HEK293 (cell line): ENCODE measurements at regions not wholly inside any gene's neighbourhood (a gene's known extent, or its start where the extent isn't known, plus 50 kb on each side); places are given as distances from the start of the nearest gene placed in this dataset.

Experiments used
- CTCF ChIA-PET: fragments of 350-600 bp; formaldehyde crosslinking; extraction: SDS; loops from one replicate; lab custom pipeline; 2021; ENCODE audit warnings: antibody characterized with exemption; lab: Yijun Ruan, JAX
- POLR2A ChIA-PET: fragments of 300-600 bp; formaldehyde crosslinking; extraction: SDS; loops from one replicate; lab custom pipeline; 2020; ENCODE audit warnings: antibody characterized with exemption, inconsistent platforms; lab: Yijun Ruan, JAX
- H3K27ac ChIP-seq: fragments of 200-500 bp; sonication (Bioruptor generic); 2 replicates; pipeline ENCODE4 v1.5.1; 2014; ENCODE audit warnings: low read depth, low read length, control low read depth, inconsistent platforms; ENCODE audit errors: extremely low read depth
- H3K36me3 ChIP-seq, 2 experiments: fragments of 200-500 bp in 1 of 2; sonication (Bioruptor generic) in 1 of 2; 1 replicate in 1 of 2; 2 replicates in 1 of 2; pipeline ENCODE4 v1.5.1; 2014 to 2017; ENCODE audit warnings: inconsistent platforms in 2 of 2, low read length in 2 of 2; ENCODE audit not compliant: control insufficient read depth in 2 of 2, insufficient read depth in 1 of 2
- H3K4me1 ChIP-seq: fragments of 200-500 bp; sonication (Bioruptor generic); 2 replicates; pipeline ENCODE4 v1.5.1; 2014; ENCODE audit warnings: mild to moderate bottlenecking, low read length, inconsistent platforms; ENCODE audit not compliant: control insufficient read depth, insufficient read depth
- H3K4me3 ChIP-seq: 2 replicates; pipeline ENCODE4 v1.5.1; 2011; ENCODE audit warnings: low read depth, mild to moderate bottlenecking, control low read depth, low read length, moderate library complexity
- H3K9me3 ChIP-seq: fragments of 200-500 bp; sonication (Bioruptor generic); 2 replicates; pipeline ENCODE4 v1.5.1; 2014; ENCODE audit warnings: low read depth, low read length, inconsistent platforms; ENCODE audit not compliant: control insufficient read depth, insufficient read depth
- FEZF1 ChIP-seq: fragments of 450-650 bp; formaldehyde crosslinking; IDR thresholded peaks from 2 replicates; pipeline ENCODE4 v1.5.1; 2016; ENCODE audit warnings: missing biosample characterization, missing genetic modification characterization
- RBAK ChIP-seq: fragments of 450-650 bp; formaldehyde crosslinking; IDR thresholded peaks from 2 replicates; pipeline ENCODE4 v1.5.1; 2016; ENCODE audit warnings: missing biosample characterization, missing genetic modification characterization
- SCRT1 ChIP-seq: fragments of 450-650 bp; formaldehyde crosslinking; IDR thresholded peaks from 2 replicates; pipeline ENCODE4 v1.5.1; 2016; ENCODE audit warnings: missing biosample characterization, missing genetic modification characterization, borderline replicate concordance
- ZBTB20 ChIP-seq: fragments of 450-650 bp; formaldehyde crosslinking; IDR thresholded peaks from 2 replicates; pipeline ENCODE4 v1.5.1; 2016; ENCODE audit warnings: missing biosample characterization, missing genetic modification characterization
- ZBTB21 ChIP-seq: fragments of 450-650 bp; formaldehyde crosslinking; IDR thresholded peaks from 2 replicates; pipeline ENCODE4 v1.5.1; 2017; ENCODE audit warnings: missing biosample characterization, missing genetic modification characterization
- ZIC2 ChIP-seq: fragments of 450-650 bp; formaldehyde crosslinking; IDR thresholded peaks from 2 replicates; pipeline ENCODE4 v1.5.1; 2016; ENCODE audit warnings: missing biosample characterization, missing genetic modification characterization
- ZNF211 ChIP-seq: fragments of 450-650 bp; formaldehyde crosslinking; IDR thresholded peaks from 2 replicates; pipeline ENCODE4 v1.5.1; 2016; ENCODE audit warnings: low read depth, missing biosample characterization, missing genetic modification characterization
- ZNF248 ChIP-seq: fragments of 450-650 bp; formaldehyde crosslinking; IDR thresholded peaks from 2 replicates; pipeline ENCODE4 v1.5.1; 2017; ENCODE audit warnings: missing biosample characterization, missing genetic modification characterization
- ZNF274 ChIP-seq, 2 experiments: fragments of 200-500 bp in 1 of 2; fragments of 450-650 bp in 1 of 2; sonication (Bioruptor generic) in 1 of 2; formaldehyde crosslinking in 1 of 2; IDR thresholded peaks; 2 replicates each; pipeline versions ENCODE4 v1.5.1 to v1.6.1; 2014 to 2016; ENCODE audit warnings: borderline replicate concordance in 1 of 2, inconsistent platforms in 1 of 2, low read length in 1 of 2, missing biosample characterization in 1 of 2, missing genetic modification characterization in 1 of 2
- ZNF324 ChIP-seq: fragments of 450-650 bp; formaldehyde crosslinking; IDR thresholded peaks from 2 replicates; pipeline ENCODE4 v1.5.1; 2016; ENCODE audit warnings: missing biosample characterization, missing genetic modification characterization
- ZNF362 ChIP-seq: fragments of 450-650 bp; formaldehyde crosslinking; IDR thresholded peaks from 2 replicates; pipeline ENCODE4 v1.5.1; 2016; ENCODE audit warnings: missing biosample characterization, missing genetic modification characterization
- ZNF433 ChIP-seq: fragments of 450-650 bp; formaldehyde crosslinking; IDR thresholded peaks from 2 replicates; pipeline ENCODE4 v1.5.1; 2016; ENCODE audit warnings: missing biosample characterization, missing genetic modification characterization, low read depth
- ZNF513 ChIP-seq: fragments of 450-650 bp; IDR thresholded peaks from 2 replicates; pipeline ENCODE4 v1.5.1; 2018; ENCODE audit warnings: missing biosample characterization, missing genetic modification characterization
- ZNF548 ChIP-seq: fragments of 450-650 bp; formaldehyde crosslinking; IDR thresholded peaks from 2 replicates; pipeline ENCODE4 v1.5.1; 2016; ENCODE audit warnings: missing biosample characterization, missing genetic modification characterization
- ZNF555 ChIP-seq: fragments of 450-650 bp; formaldehyde crosslinking; conservative IDR thresholded peaks from 2 replicates; pipeline ENCODE4 v1.5.1; 2017; ENCODE audit warnings: missing biosample characterization, mild to moderate bottlenecking, missing genetic modification characterization, inconsistent platforms
- ZNF561 ChIP-seq: fragments of 450-650 bp; IDR thresholded peaks from 2 replicates; pipeline ENCODE4 v1.5.1; 2018; ENCODE audit warnings: missing biosample characterization, missing genetic modification characterization, borderline replicate concordance
- ZNF571 ChIP-seq: fragments of 450-650 bp; formaldehyde crosslinking; IDR thresholded peaks from 2 replicates; pipeline ENCODE4 v1.5.0; 2017; ENCODE audit warnings: missing biosample characterization, missing genetic modification characterization
- ZNF747 ChIP-seq: fragments of 450-650 bp; formaldehyde crosslinking; IDR thresholded peaks from 2 replicates; pipeline ENCODE4 v1.5.1; 2016; ENCODE audit warnings: missing biosample characterization, missing genetic modification characterization
- TF ChIP-seq, protein P1 (sequence below): fragments of 450-650 bp; formaldehyde crosslinking; IDR thresholded peaks from 2 replicates; pipeline ENCODE4 v1.5.1; 2016; ENCODE audit warnings: missing biosample characterization, missing genetic modification characterization
- TF ChIP-seq, protein P2 (sequence below): fragments of 450-650 bp; formaldehyde crosslinking; IDR thresholded peaks from 2 replicates; pipeline ENCODE4 v1.5.0; 2017; ENCODE audit warnings: missing biosample characterization, missing genetic modification characterization, borderline replicate concordance
- TF ChIP-seq, protein P3 (sequence below): fragments of 450-650 bp; formaldehyde crosslinking; IDR thresholded peaks from 2 replicates; pipeline ENCODE4 v1.5.1; 2017; ENCODE audit warnings: missing biosample characterization, missing genetic modification characterization

GRCh38 chr7:46999866-47000265 is 582.0 kb downstream of the TNS3 start (continued):
- no peak for TF ChIP-seq ZNF324 (tag by site-specific recombination)

DNA sequence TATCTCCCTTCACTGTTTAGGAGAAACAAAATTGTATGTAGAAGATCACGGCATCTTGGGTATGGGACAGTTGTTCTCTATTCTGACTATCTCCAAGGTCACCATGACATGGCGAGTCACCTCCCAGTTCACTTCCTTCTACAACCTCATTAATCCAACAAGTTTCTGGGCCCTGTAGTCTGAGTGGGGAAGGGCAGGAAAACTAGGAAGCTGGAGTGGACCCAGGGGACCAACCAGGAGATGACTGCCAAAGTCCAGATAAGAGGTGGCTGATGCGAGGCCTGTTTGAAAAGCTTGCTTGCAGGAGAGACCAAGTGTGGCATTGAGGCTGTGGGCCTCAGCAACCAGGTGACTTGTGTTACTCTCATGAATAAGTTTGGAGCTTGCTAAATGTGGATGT is 584.9 kb downstream of the TNS3 start:
- H3K36me3 ChIP-seq, result no peaks in the 10 kb centered on the region
- no peaks in the 10 kb centered on the region for H3K9me3 ChIP-seq
- ChIA-PET POLR2A (no interaction called here), CTCF (interaction anchor here (0.5 kb wide), 1 partner anchor 20 kb away, joined by 3 read pairs; no protein-coding TSS in a partner anchor)
- H3K4me1 ChIP-seq, result no peaks in the 10 kb centered on the region
- no peak overlapping the region for H3K4me3 ChIP-seq
- TF ChIP-seq, protein P1, sequence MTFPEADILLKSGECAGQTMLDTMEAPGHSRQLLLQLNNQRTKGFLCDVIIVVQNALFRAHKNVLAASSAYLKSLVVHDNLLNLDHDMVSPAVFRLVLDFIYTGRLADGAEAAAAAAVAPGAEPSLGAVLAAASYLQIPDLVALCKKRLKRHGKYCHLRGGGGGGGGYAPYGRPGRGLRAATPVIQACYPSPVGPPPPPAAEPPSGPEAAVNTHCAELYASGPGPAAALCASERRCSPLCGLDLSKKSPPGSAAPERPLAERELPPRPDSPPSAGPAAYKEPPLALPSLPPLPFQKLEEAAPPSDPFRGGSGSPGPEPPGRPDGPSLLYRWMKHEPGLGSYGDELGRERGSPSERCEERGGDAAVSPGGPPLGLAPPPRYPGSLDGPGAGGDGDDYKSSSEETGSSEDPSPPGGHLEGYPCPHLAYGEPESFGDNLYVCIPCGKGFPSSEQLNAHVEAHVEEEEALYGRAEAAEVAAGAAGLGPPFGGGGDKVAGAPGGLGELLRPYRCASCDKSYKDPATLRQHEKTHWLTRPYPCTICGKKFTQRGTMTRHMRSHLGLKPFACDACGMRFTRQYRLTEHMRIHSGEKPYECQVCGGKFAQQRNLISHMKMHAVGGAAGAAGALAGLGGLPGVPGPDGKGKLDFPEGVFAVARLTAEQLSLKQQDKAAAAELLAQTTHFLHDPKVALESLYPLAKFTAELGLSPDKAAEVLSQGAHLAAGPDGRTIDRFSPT (tag by site-specific recombination), result no peak
- TF ChIP-seq ZBTB21 (tag by site-specific recombination) (no peak), ZNF433 (tag by site-specific recombination) (no peak)
- H3K27ac ChIP-seq, result no peak overlapping the region

GRCh38 chr7:46993396-46993795 is 588.5 kb downstream of the TNS3 start:
- Histone ChIP-seq H3K4me3 (no peak overlapping the region), H3K4me1 (no peaks in the 10 kb centered on the region), H3K9me3 (no peaks in the 10 kb centered on the region), H3K27ac (no peak overlapping the region), H3K36me3 (no peaks in the 10 kb centered on the region)
- ChIA-PET CTCF (interaction anchor here (1.6 kb wide), 1 partner anchor 1070 kb away, joined by 4 read pairs; no protein-coding TSS in a partner anchor), POLR2A (no interaction called here)
- no peak for TF ChIP-seq RBAK (tag by site-specific recombination)
- TF ChIP-seq FEZF1, result no peak
- TF ChIP-seq ZNF571 (tag by site-specific recombination), result no peak
- no peak for TF ChIP-seq ZIC2 (tag by site-specific recombination)
- TF ChIP-seq, protein P2, sequence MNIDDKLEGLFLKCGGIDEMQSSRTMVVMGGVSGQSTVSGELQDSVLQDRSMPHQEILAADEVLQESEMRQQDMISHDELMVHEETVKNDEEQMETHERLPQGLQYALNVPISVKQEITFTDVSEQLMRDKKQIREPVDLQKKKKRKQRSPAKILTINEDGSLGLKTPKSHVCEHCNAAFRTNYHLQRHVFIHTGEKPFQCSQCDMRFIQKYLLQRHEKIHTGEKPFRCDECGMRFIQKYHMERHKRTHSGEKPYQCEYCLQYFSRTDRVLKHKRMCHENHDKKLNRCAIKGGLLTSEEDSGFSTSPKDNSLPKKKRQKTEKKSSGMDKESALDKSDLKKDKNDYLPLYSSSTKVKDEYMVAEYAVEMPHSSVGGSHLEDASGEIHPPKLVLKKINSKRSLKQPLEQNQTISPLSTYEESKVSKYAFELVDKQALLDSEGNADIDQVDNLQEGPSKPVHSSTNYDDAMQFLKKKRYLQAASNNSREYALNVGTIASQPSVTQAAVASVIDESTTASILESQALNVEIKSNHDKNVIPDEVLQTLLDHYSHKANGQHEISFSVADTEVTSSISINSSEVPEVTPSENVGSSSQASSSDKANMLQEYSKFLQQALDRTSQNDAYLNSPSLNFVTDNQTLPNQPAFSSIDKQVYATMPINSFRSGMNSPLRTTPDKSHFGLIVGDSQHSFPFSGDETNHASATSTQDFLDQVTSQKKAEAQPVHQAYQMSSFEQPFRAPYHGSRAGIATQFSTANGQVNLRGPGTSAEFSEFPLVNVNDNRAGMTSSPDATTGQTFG (tag by site-specific recombination), result no peak
- TF ChIP-seq ZNF555 (tag by site-specific recombination), result no peak
- no peak for TF ChIP-seq ZNF561 (tag by site-specific recombination)
- no peak for TF ChIP-seq ZNF248 (tag by site-specific recombination)
- TF ChIP-seq, protein P1 (tag by site-specific recombination), result no peak
- TF ChIP-seq ZNF211, result no peak
- no peak for TF ChIP-seq ZNF274 (IDR thresholded peaks at IDR 0.05; ENCODE audit: low read length)
- no peak for TF ChIP-seq ZNF274 (tag by site-specific recombination; IDR thresholded peaks at IDR 0.05; ENCODE audit: borderline replicate concordance)
- TF ChIP-seq ZNF362 (tag by site-specific recombination), result no peak
- no peak for TF ChIP-seq ZNF747 (tag by site-specific recombination)
- TF ChIP-seq ZNF513 (tag by site-specific recombination), result no peak
- TF ChIP-seq ZBTB20 (tag by site-specific recombination), result no peak
- no peak for TF ChIP-seq ZNF548 (tag by site-specific recombination)
- no peak for TF ChIP-seq SCRT1 (tag by site-specific recombination)
- TF ChIP-seq, protein P3, sequence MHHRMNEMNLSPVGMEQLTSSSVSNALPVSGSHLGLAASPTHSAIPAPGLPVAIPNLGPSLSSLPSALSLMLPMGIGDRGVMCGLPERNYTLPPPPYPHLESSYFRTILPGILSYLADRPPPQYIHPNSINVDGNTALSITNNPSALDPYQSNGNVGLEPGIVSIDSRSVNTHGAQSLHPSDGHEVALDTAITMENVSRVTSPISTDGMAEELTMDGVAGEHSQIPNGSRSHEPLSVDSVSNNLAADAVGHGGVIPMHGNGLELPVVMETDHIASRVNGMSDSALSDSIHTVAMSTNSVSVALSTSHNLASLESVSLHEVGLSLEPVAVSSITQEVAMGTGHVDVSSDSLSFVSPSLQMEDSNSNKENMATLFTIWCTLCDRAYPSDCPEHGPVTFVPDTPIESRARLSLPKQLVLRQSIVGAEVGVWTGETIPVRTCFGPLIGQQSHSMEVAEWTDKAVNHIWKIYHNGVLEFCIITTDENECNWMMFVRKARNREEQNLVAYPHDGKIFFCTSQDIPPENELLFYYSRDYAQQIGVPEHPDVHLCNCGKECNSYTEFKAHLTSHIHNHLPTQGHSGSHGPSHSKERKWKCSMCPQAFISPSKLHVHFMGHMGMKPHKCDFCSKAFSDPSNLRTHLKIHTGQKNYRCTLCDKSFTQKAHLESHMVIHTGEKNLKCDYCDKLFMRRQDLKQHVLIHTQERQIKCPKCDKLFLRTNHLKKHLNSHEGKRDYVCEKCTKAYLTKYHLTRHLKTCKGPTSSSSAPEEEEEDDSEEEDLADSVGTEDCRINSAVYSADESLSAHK (tag by site-specific recombination), result no peak
